K562 (cell line): ENCODE measurements at regions not wholly inside any gene's neighbourhood (a gene's known extent, or its start where the extent isn't known, plus 50 kb on each side); places are given as distances from the start of the nearest gene placed in this dataset.

Source experiments
- ATAC-seq: fragments of 200-7000 bp; cut with Tn5 transposase; 3 replicates; pipeline ENCODE4 v1.9.1; 2020; ENCODE audit warnings: moderate library complexity
- BruUV-seq: library from RNA; stranded (reverse); fragments of 400-500 nt; replicated peaks from 2 replicates; lab custom pipeline; 2021; lab: Mats Ljungman, UMichigan
- CTCF ChIA-PET: fragments of 300-600 bp; formaldehyde crosslinking; extraction: SDS; loops from one replicate; lab custom pipeline; 2021; ENCODE audit warnings: low intra/inter-chr PET ratio; lab: Yijun Ruan, JAX
- POLR2A ChIA-PET: fragments of 300-600, 350-650 bp; sonication (Branson Sonifier 250); formaldehyde crosslinking; extraction: SDS; loops from one replicate; lab custom pipeline; 2021; ENCODE audit warnings: antibody characterized with exemption, inconsistent platforms; lab: Yijun Ruan, JAX
- DNase-seq, 4 experiments: peaks; one replicate each; pipeline versions ENCODE4 v3.0.0 to v3.0.0-alpha.2; 2011 to 2018; ENCODE audit warnings: low spot score in 3 of 4, mixed read lengths in 3 of 4; ENCODE audit errors: extremely low read depth in 1 of 4
- FAIRE-seq: peaks from 2 replicates; lab custom pipeline; 2011; peaks lifted over from hg19 to GRCh38; lab: Jason Lieb, UNC
- H2AFZ ChIP-seq: 2 replicates; pipeline ENCODE4 v1.6.0; 2011; ENCODE audit warnings: low read depth, low read length, control low read depth, inconsistent platforms
- H3K27ac ChIP-seq: fragments of 200-600 bp; 3 replicates; pipeline ENCODE4 v1.8.0; 2011; ENCODE audit warnings: low read depth, mild to moderate bottlenecking, control low read depth, inconsistent platforms, low read length, moderate library complexity, mixed read lengths; ENCODE audit errors: extremely low read depth
- H3K27me3 ChIP-seq, 2 experiments: fragments of 300-600 bp in 1 of 2; 2 replicates in 1 of 2; 3 replicates in 1 of 2; pipeline versions ENCODE4 v1.6.0 to v1.8.0; 2011; ENCODE audit warnings: inconsistent platforms in 2 of 2, low read length in 2 of 2, mild to moderate bottlenecking in 1 of 2, mixed read lengths in 1 of 2, moderate library complexity in 1 of 2; ENCODE audit not compliant: control insufficient read depth in 2 of 2, insufficient read depth in 2 of 2
- H3K36me3 ChIP-seq: fragments of 300-600 bp; 3 replicates; pipeline ENCODE4 v1.8.0; 2011; ENCODE audit warnings: mild to moderate bottlenecking, low read length, inconsistent platforms; ENCODE audit not compliant: control insufficient read depth, insufficient read depth
- H3K4me1 ChIP-seq, 2 experiments: fragments of 200-600 bp in 1 of 2; replicated peaks in 1 of 2; 2 replicates in 1 of 2; 3 replicates in 1 of 2; pipeline versions ENCODE4 v1.5.1 to v1.8.0; 2011; ENCODE audit warnings: inconsistent platforms in 2 of 2, low read length in 2 of 2, mild to moderate bottlenecking in 1 of 2, mixed read lengths in 1 of 2, moderate library complexity in 1 of 2; ENCODE audit not compliant: control insufficient read depth in 2 of 2, insufficient read depth in 2 of 2
- H3K4me2 ChIP-seq: 2 replicates; pipeline ENCODE4 v1.6.1; 2011; ENCODE audit warnings: low read length, control low read depth, inconsistent platforms, mixed read lengths; ENCODE audit not compliant: insufficient read depth
- H3K4me3 ChIP-seq: fragments of 200-600 bp; sonication (generic), shearing (Covaris generic); 2 replicates; pipeline ENCODE4 v1.5.1; 2016; ENCODE audit warnings: control low read depth, inconsistent platforms
- H3K79me2 ChIP-seq: fragments of 200-600 bp; 3 replicates; pipeline ENCODE4 v1.8.0; 2011; ENCODE audit warnings: low read length, inconsistent platforms; ENCODE audit not compliant: control insufficient read depth, insufficient read depth
- H3K9ac ChIP-seq, 2 experiments: 2 replicates each; pipeline versions ENCODE4 v1.6.0 to v1.6.1; 2011; ENCODE audit warnings: low read depth in 2 of 2, low read length in 2 of 2, control low read depth in 1 of 2, inconsistent platforms in 1 of 2, mild to moderate bottlenecking in 1 of 2, mixed read lengths in 1 of 2; ENCODE audit not compliant: insufficient read depth in 1 of 2
- H3K9me1 ChIP-seq: one replicate; pipeline ENCODE4 v1.6.0; 2011; ENCODE audit warnings: inconsistent platforms, mild to moderate bottlenecking, low read length, moderate library complexity; ENCODE audit not compliant: control insufficient read depth, insufficient read depth
- H3K9me3 ChIP-seq: replicated peaks from 2 replicates; pipeline ENCODE4 v1.5.1; 2011; ENCODE audit warnings: low read depth, low read length, inconsistent platforms; ENCODE audit not compliant: control insufficient read depth, insufficient read depth
- H4K20me1 ChIP-seq: replicated peaks from 2 replicates; pipeline ENCODE4 v1.6.1; 2011; ENCODE audit warnings: low read length, inconsistent platforms, mixed read lengths; ENCODE audit not compliant: control insufficient read depth, insufficient read depth
- ARHGAP35 ChIP-seq: fragments of 450-650 bp; IDR thresholded peaks from 2 replicates; pipeline ENCODE4 v1.6.1; 2018; ENCODE audit not compliant: partially characterized antibody
- E2F8 ChIP-seq: fragments of 450-650 bp; IDR thresholded peaks from 2 replicates; pipeline ENCODE4 v1.7.1; 2018; ENCODE audit warnings: mild to moderate bottlenecking, low read depth; ENCODE audit not compliant: partially characterized antibody
- FOXK2 ChIP-seq, 2 experiments: fragments of 450-650 bp; IDR thresholded peaks in 1 of 2; conservative IDR thresholded peaks in 1 of 2; 2 replicates each; pipeline ENCODE4 v1.6.1; 2016; ENCODE audit warnings: low read depth in 2 of 2, mild to moderate bottlenecking in 1 of 2
- KHSRP ChIP-seq: fragments of 450-650 bp; IDR thresholded peaks from 2 replicates; pipeline ENCODE4 v1.6.1; 2017
- TAF1 ChIP-seq: IDR thresholded peaks from 2 replicates; pipeline ENCODE4 v1.6.1; 2011; ENCODE audit warnings: mild to moderate bottlenecking, low read length, moderate library complexity; ENCODE audit not compliant: insufficient read depth, control insufficient read depth, severe bottlenecking; ENCODE audit errors: extremely low read depth
- WGBS: fragments of 100-300 bp; shearing (Covaris generic); methylation state at CpG from one replicate; pipeline ENCODE4 v1.1.6; 2016; ENCODE audit warnings: low coverage, mixed read lengths; ENCODE audit not compliant: insufficient coverage; ENCODE audit errors: missing lambda C conversion rate; 5-methylcytosine and 5-hydroxymethylcytosine counted together
- in situ Hi-C: fragments of 300-500 bp; cut with MboI; formaldehyde crosslinking; loops from 4 replicates; pipeline ENCODE4 v1.15.0; 2018; ENCODE audit warnings: inconsistent platforms, mixed read lengths
- intact Hi-C: fragments of 100-400 bp; cut with micrococcal nuclease; formaldehyde crosslinking; loops from 2 replicates; pipeline ENCODE4 v1.14.2; 2022

- no peaks in the 10 kb centered on the region for H3K36me3 ChIP-seq
- no peak for TF ChIP-seq ARHGAP35
- TF ChIP-seq FOXK2 (conservative IDR thresholded peaks at IDR 0.05 in 1 of 2, IDR thresholded peaks at IDR 0.05 in 1 of 2; ENCODE audit: low read depth in 2 of 2), result no peak
- TF ChIP-seq TAF1, result no peak
- no peak for TF ChIP-seq KHSRP
- ChIA-PET CTCF (no interaction called here), POLR2A (interaction anchor here (1.6 kb wide), 1 partner anchor 9 kb away, joined by 4 read pairs; no protein-coding TSS in a partner anchor)
- 19% methylated on average over 3 of the region's 3 CpGs for WGBS
- H3K9me3 ChIP-seq, result no peaks in the 10 kb centered on the region
- no peaks in the 10 kb centered on the region for H3K4me1 ChIP-seq
- in situ Hi-C loops, result no loop called here
- BruUV-seq, result no TSS peak
- DNase-seq (no peak), FAIRE-seq (no peak), ATAC-seq (no peak)
- no peak overlapping the region for H3K27ac ChIP-seq
- H3K9ac ChIP-seq, result no peak overlapping the region
- no peaks in the 10 kb centered on the region for H4K20me1 ChIP-seq
- H2AFZ ChIP-seq, result peak overlapping the region; percentile 12; the same call in 1 of the 2 replicates
- H3K4me3 ChIP-seq, result no peak overlapping the region
- H3K4me2 ChIP-seq, result no peak overlapping the region
- no peaks in the 10 kb centered on the region for H3K79me2 ChIP-seq
- no peaks in the 10 kb centered on the region for H3K9me1 ChIP-seq
- H3K27me3 ChIP-seq, result no peaks in the 10 kb centered on the region; a peak in 1 of 5 replicates
- intact Hi-C loops, result loop anchor here (10.0 kb wide), 1 partner anchor 109 kb away; no protein-coding TSS in a partner anchor
Measured at GRCh38 chr11:95595541-95595940, 194.0 kb downstream of the FAM76B start.

- no TSS peak for BruUV-seq
- Histone ChIP-seq H3K9me3 (no peaks in the 10 kb centered on the region), H3K36me3 (no peaks in the 10 kb centered on the region), H3K9me1 (no peaks in the 10 kb centered on the region), H3K27me3 (no peaks in the 10 kb centered on the region; a peak in 1 of 5 replicates), H2AFZ (no peak overlapping the region), H3K4me3 (no peak overlapping the region), H3K4me2 (no peak overlapping the region), H3K4me1 (no peaks in the 10 kb centered on the region), H3K79me2 (no peaks in the 10 kb centered on the region), H3K9ac (no peak overlapping the region), H4K20me1 (no peaks in the 10 kb centered on the region), H3K27ac (no peak overlapping the region)
- POLR2A ChIA-PET, result no interaction called here
- intact Hi-C loops, result loop anchor here (10.0 kb wide), 1 partner anchor 112 kb away; no protein-coding TSS in a partner anchor
- 4% methylated on average over 3 of the region's 3 CpGs for WGBS
- CTCF ChIA-PET, result no interaction called here
- ATAC-seq, result no peak
- DNase-seq, result no peak
- in situ Hi-C loops, result no loop called here
- no peak for TF ChIP-seq E2F8
- FAIRE-seq, result no peak
Measured at GRCh38 chr11:95593111-95593510, 196.5 kb downstream of the FAM76B start.
